Loucy (cell line): ENCODE measurements at regions not wholly inside any gene's neighbourhood (a gene's known extent, or its start where the extent isn't known, plus 50 kb on each side); places are given as distances from the start of the nearest gene placed in this dataset.

Experiments used
- H2AFZ ChIP-seq: fragments of 200-600 bp; sonication (generic); 2 replicates; pipeline ENCODE4 v1.6.0; 2016; ENCODE audit warnings: antibody characterized with exemption, mild to moderate bottlenecking, low read length, moderate library complexity
- H3F3A ChIP-seq: fragments of 200-600 bp; 2 replicates; pipeline ENCODE4 v1.6.0; 2016; ENCODE audit warnings: antibody characterized with exemption, low read depth, mild to moderate bottlenecking
- H3K27me3 ChIP-seq: fragments of 200-600 bp; sonication (generic); 2 replicates; pipeline ENCODE4 v1.6.1; 2014; ENCODE audit warnings: low read length, mild to moderate bottlenecking; ENCODE audit not compliant: insufficient read depth, poor library complexity, severe bottlenecking
- H3K36me3 ChIP-seq: fragments of 200-600 bp; sonication (generic); 2 replicates; pipeline ENCODE4 v1.6.1; 2016; ENCODE audit warnings: low read length; ENCODE audit not compliant: insufficient read depth
- H3K4me1 ChIP-seq: fragments of 200-600 bp; sonication (generic); 2 replicates; pipeline ENCODE4 v1.5.1; 2014; ENCODE audit warnings: low read length, mild to moderate bottlenecking; ENCODE audit not compliant: insufficient read depth, poor library complexity, severe bottlenecking
- H3K4me2 ChIP-seq: fragments of 200-600 bp; sonication (generic); 2 replicates; pipeline ENCODE4 v1.6.0; 2014; ENCODE audit warnings: antibody characterized with exemption, low read length, low read depth, mild to moderate bottlenecking; ENCODE audit not compliant: poor library complexity, severe bottlenecking
- H3K4me3 ChIP-seq: fragments of 200-600 bp; sonication (generic); 2 replicates; pipeline ENCODE4 v1.5.1; 2014; ENCODE audit warnings: low read length, mild to moderate bottlenecking, mixed read lengths; ENCODE audit not compliant: poor library complexity, severe bottlenecking
- H3K79me2 ChIP-seq: fragments of 200-600 bp; sonication (generic); 2 replicates; pipeline ENCODE4 v1.6.1; 2014; ENCODE audit warnings: low read length; ENCODE audit not compliant: insufficient read depth
- H3K9ac ChIP-seq: fragments of 200-600 bp; sonication (generic); 2 replicates; pipeline ENCODE4 v1.6.0; 2014; ENCODE audit warnings: mild to moderate bottlenecking, low read depth, low read length, moderate library complexity; ENCODE audit not compliant: poor library complexity, severe bottlenecking
- H3K9me2 ChIP-seq: fragments of 200-600 bp; sonication (generic); replicated peaks from 2 replicates; pipeline ENCODE4 v1.6.1; 2016; ENCODE audit warnings: low read depth, low read length, mixed read lengths
- H3K9me3 ChIP-seq: fragments of 200-600 bp; sonication (generic); 2 replicates; pipeline ENCODE4 v1.6.1; 2014; ENCODE audit warnings: mild to moderate bottlenecking, antibody characterized with exemption, low read length, low read depth; ENCODE audit not compliant: insufficient read depth
- H4K20me1 ChIP-seq: fragments of 200-600 bp; sonication (generic); 2 replicates; pipeline ENCODE4 v1.6.0; 2014; ENCODE audit warnings: antibody characterized with exemption, low read length, mild to moderate bottlenecking; ENCODE audit not compliant: insufficient read depth, poor library complexity, severe bottlenecking
- EZH2phosphoT487 ChIP-seq: fragments of 200-600 bp; IDR thresholded peaks from 2 replicates; pipeline ENCODE4 v1.6.1; 2018; ENCODE audit warnings: antibody characterized with exemption, mild to moderate bottlenecking, moderate library complexity, borderline replicate concordance
- TF ChIP-seq, protein P1 (sequence below): fragments of 200-600 bp; sonication (generic); conservative IDR thresholded peaks from 2 replicates; pipeline ENCODE4 v1.5.1; 2014; ENCODE audit warnings: mild to moderate bottlenecking, antibody characterized with exemption, low read length

- Histone ChIP-seq H4K20me1 (no peaks in the 10 kb centered on the region), H3K9me2 (no peaks in the 10 kb centered on the region), H3K79me2 (no peaks in the 10 kb centered on the region), H2AFZ (no peak overlapping the region), H3K9me3 (no peaks in the 10 kb centered on the region), H3K9ac (no peak overlapping the region), H3F3A (no peaks in the 10 kb centered on the region), H3K27me3 (no peaks in the 10 kb centered on the region), H3K36me3 (no peaks in the 10 kb centered on the region), H3K4me2 (no peak overlapping the region), H3K4me3 (no peak overlapping the region), H3K4me1 (no peaks in the 10 kb centered on the region)
- TF ChIP-seq, protein P1, sequence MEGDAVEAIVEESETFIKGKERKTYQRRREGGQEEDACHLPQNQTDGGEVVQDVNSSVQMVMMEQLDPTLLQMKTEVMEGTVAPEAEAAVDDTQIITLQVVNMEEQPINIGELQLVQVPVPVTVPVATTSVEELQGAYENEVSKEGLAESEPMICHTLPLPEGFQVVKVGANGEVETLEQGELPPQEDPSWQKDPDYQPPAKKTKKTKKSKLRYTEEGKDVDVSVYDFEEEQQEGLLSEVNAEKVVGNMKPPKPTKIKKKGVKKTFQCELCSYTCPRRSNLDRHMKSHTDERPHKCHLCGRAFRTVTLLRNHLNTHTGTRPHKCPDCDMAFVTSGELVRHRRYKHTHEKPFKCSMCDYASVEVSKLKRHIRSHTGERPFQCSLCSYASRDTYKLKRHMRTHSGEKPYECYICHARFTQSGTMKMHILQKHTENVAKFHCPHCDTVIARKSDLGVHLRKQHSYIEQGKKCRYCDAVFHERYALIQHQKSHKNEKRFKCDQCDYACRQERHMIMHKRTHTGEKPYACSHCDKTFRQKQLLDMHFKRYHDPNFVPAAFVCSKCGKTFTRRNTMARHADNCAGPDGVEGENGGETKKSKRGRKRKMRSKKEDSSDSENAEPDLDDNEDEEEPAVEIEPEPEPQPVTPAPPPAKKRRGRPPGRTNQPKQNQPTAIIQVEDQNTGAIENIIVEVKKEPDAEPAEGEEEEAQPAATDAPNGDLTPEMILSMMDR, result no peak
- TF ChIP-seq EZH2phosphoT487, result no peak
Observed at GRCh38 chr13:53191091-53191490, 162.5 kb downstream of the OLFM4 start.

- H3K9ac ChIP-seq, result no peak overlapping the region
- H3K4me2 ChIP-seq, result no peak overlapping the region
Observed at GRCh38 chr13:53197424-53197823, 168.8 kb downstream of the OLFM4 start.

DNA sequence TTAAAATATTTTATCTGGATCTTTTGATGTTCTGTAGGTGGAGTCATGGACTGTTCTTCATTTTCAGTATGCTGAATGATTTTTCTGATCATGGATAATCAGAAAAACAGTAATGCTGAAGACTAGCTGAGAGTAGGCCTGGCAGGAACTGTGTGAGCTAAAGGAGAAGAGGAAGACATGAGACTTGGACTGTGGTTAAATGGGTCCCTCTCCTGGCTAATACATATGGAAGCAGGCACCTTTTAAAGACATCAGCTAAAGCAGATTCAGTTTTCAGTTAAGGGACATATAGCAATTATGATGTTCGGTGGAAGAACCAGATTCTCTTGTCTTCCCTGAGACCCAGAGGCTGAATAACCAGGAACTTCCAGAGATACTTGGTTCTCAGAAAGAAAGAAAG, 169.4 kb downstream of the OLFM4 start:
- no peaks in the 10 kb centered on the region for H3K9me2 ChIP-seq
- no peaks in the 10 kb centered on the region for H3K79me2 ChIP-seq
- H3K9ac ChIP-seq, result no peak overlapping the region
- H2AFZ ChIP-seq, result no peak overlapping the region
- no peak for TF ChIP-seq EZH2phosphoT487
- TF ChIP-seq, protein P1, result no peak
- no peaks in the 10 kb centered on the region for H3K9me3 ChIP-seq
- no peak overlapping the region for H3K4me3 ChIP-seq
- no peaks in the 10 kb centered on the region for H3K4me1 ChIP-seq
- H4K20me1 ChIP-seq, result no peaks in the 10 kb centered on the region
- no peaks in the 10 kb centered on the region for H3K27me3 ChIP-seq
- H3K36me3 ChIP-seq, result no peaks in the 10 kb centered on the region
- no peaks in the 10 kb centered on the region for H3F3A ChIP-seq
- no peak overlapping the region for H3K4me2 ChIP-seq

More at GRCh38 chr13:53197424-53197823, 168.8 kb downstream of the OLFM4 start:
- TF ChIP-seq, protein P1, result no peak
- no peak for TF ChIP-seq EZH2phosphoT487
- Histone ChIP-seq H3K4me1 (no peaks in the 10 kb centered on the region), H2AFZ (no peak overlapping the region), H3K9me3 (no peaks in the 10 kb centered on the region), H3K79me2 (no peaks in the 10 kb centered on the region), H4K20me1 (no peaks in the 10 kb centered on the region), H3K4me3 (no peak overlapping the region), H3K9me2 (no peaks in the 10 kb centered on the region), H3K36me3 (no peaks in the 10 kb centered on the region), H3F3A (no peaks in the 10 kb centered on the region), H3K27me3 (no peaks in the 10 kb centered on the region)
